BLaER1 treated with 17β-estradiol and CSF1 and Interleukin-3, amounts not matched to agents 10 nM and 100 nM (cell line): ENCODE measurements at regions not wholly inside any gene's neighbourhood (a gene's known extent, or its start where the extent isn't known, plus 50 kb on each side); places are given as distances from the start of the nearest gene placed in this dataset.

Experiments used
- H3K27ac ChIP-seq, 11 experiments: shearing (Covaris generic); formaldehyde crosslinking; 2 replicates each; pipeline ENCODE4 v1.8.1; 2022
- H3K27me3 ChIP-seq, 11 experiments: shearing (Covaris generic); formaldehyde crosslinking; 2 replicates each; pipeline ENCODE4 v1.8.1; 2022
- H3K36me3 ChIP-seq, 11 experiments: shearing (Covaris generic); formaldehyde crosslinking; 2 replicates each; pipeline ENCODE4 v1.8.1; 2022
- H3K4me1 ChIP-seq, 10 experiments: shearing (Covaris generic); formaldehyde crosslinking; 2 replicates each; pipeline ENCODE4 v1.8.1; 2022
- H3K4me2 ChIP-seq, 11 experiments: shearing (Covaris generic); formaldehyde crosslinking; 2 replicates each; pipeline ENCODE4 v1.8.1; 2022
- H3K4me3 ChIP-seq, 10 experiments: shearing (Covaris generic); formaldehyde crosslinking; 2 replicates each; pipeline ENCODE4 v1.8.1; 2022
- H3K9ac ChIP-seq, 11 experiments: shearing (Covaris generic); formaldehyde crosslinking; 2 replicates each; pipeline ENCODE4 v1.8.1; 2022
- H3K9me3 ChIP-seq, 11 experiments: shearing (Covaris generic); formaldehyde crosslinking; replicated peaks in 1 of 11; 2 replicates each; pipeline ENCODE4 v1.8.1; 2022
- H4K20me1 ChIP-seq, 11 experiments: shearing (Covaris generic); formaldehyde crosslinking; 2 replicates each; pipeline ENCODE4 v1.8.1; 2022
- Cebpa-rat ChIP-seq, 11 experiments: shearing (Covaris generic); IDR thresholded peaks; 2 replicates each; pipeline ENCODE4 v1.8.1; 2022

DNA sequence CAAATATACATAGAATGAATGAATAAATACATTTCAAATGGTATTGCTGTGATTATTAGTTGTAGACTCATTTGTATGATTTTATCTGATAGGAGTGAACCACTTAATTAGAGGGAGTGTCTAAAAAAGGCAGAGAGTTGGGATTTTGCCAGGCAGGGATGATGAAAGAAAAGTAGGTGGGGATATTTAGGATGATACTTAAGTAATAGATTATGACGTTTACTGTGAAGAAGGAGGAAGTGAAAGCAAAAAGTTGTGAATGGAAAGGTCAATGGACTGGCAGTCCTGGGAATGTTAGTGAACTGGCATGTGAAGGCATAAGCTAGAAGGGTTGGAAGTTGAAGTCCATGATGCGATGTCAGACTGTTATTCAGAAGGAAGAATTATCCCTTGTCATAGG is 917.1 kb downstream of the RAPGEF2 start:
- no peaks in the 10 kb centered on the region for H3K9me3 ChIP-seq
- no peak overlapping the region for H3K4me3 ChIP-seq
- TF ChIP-seq Cebpa-rat (IDR thresholded peaks at IDR 0.05): no peak
- no peak overlapping the region for H3K4me2 ChIP-seq
- no peaks in the 10 kb centered on the region for H3K36me3 ChIP-seq
- H3K27me3 ChIP-seq: no peaks in the 10 kb centered on the region
- no peaks in the 10 kb centered on the region for H3K4me1 ChIP-seq
- H4K20me1 ChIP-seq: no peaks in the 10 kb centered on the region
- no peak overlapping the region for H3K27ac ChIP-seq
- no peak overlapping the region for H3K9ac ChIP-seq

DNA sequence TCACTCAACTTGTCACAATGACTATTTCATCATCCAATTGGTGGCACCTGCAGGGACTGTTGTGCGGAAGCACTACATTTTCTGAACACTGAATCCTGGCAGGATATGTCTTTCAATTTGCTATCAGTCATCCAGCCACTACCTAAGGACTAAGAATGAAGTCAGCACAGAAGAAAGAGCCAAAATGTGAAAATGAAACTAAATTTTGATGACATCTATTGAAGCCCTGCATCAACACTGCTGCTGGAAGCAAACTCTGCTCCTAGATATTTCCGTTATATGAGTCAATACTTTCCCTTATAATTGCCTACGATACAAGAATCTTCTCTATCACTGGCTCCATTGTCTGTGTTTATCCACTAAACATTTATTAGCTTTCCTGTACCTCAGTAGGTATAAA is 917.9 kb downstream of the RAPGEF2 start:
- no peaks in the 10 kb centered on the region for H3K36me3 ChIP-seq
- H3K9ac ChIP-seq: no peak overlapping the region
- no peak overlapping the region for H3K4me2 ChIP-seq
- no peaks in the 10 kb centered on the region for H3K4me1 ChIP-seq
- no peaks in the 10 kb centered on the region for H4K20me1 ChIP-seq
- TF ChIP-seq Cebpa-rat (IDR thresholded peaks at IDR 0.05): no peak
- H3K27ac ChIP-seq: no peak overlapping the region
- H3K9me3 ChIP-seq: no peaks in the 10 kb centered on the region
- H3K27me3 ChIP-seq: no peaks in the 10 kb centered on the region
- H3K4me3 ChIP-seq: no peak overlapping the region

GRCh38 chr4:160021870-160022269 is 919.0 kb downstream of the RAPGEF2 start:
- no peaks in the 10 kb centered on the region for H4K20me1 ChIP-seq
- TF ChIP-seq Cebpa-rat (IDR thresholded peaks at IDR 0.05): no peak
- peaks cover 0 to 3% (median 0%) of the 10 kb centered on the region in 10 experiments; a peak in 5 of 20 replicates for H3K4me1 ChIP-seq
- H3K27me3 ChIP-seq: no peaks in the 10 kb centered on the region
- H3K9me3 ChIP-seq: no peaks in the 10 kb centered on the region
- no peaks in the 10 kb centered on the region for H3K36me3 ChIP-seq
- no peak overlapping the region for H3K27ac ChIP-seq
- no peak overlapping the region for H3K4me2 ChIP-seq
- H3K4me3 ChIP-seq: no peak overlapping the region
- no peak overlapping the region for H3K9ac ChIP-seq

DNA sequence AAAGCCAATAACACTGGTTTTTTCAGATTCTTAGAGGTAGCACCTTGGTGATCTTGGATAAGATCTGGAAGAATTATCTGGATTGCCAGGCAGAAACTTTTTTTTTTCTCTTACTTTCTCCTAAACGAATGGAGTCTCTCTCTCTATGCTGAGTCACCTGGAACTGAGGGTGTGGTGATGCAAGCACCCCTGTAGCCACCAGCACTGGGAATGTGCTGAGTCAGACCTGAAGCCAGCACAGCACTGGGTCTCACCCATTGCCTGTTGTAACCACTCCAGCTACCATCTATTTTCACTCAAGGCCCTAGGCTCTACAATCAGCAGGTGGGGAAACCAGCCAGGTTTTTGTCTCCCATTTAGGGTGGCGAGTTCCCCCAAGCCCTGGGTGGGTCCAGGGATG is 923.8 kb downstream of the RAPGEF2 start:
- Histone ChIP-seq H3K36me3 (no peaks in the 10 kb centered on the region), H3K4me1 (peaks cover 0 to 6% (median 0%) of the 10 kb centered on the region in 10 experiments; a peak in 5 of 20 replicates), H4K20me1 (no peaks in the 10 kb centered on the region), H3K27me3 (no peaks in the 10 kb centered on the region), H3K4me2 (peak overlapping the region in 3 of 11 experiments; percentile 13 to 31 (median 29); a peak in 3 of 22 replicates), H3K9ac (no peak overlapping the region), H3K9me3 (no peaks in the 10 kb centered on the region), H3K27ac (no peak overlapping the region), H3K4me3 (no peak overlapping the region)
- no peak for TF ChIP-seq Cebpa-rat (IDR thresholded peaks at IDR 0.05)

DNA sequence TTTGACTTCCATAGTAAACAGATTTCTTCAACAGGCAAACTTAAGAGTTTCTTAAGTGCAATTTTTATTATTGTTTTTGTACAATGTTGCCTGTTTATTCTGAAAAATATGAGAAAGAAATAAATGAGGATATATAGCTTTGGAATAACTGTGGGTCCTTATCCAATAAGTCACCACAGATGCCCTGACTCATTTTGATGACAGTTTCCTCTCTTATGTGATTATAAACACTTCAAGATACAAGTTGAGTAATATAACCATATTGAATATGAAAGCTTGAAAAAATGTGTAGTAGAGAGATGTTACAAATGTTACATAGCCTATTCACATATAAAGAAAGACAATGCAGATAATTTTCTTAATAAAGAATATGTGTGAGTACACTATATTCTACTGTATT is 931.6 kb downstream of the RAPGEF2 start:
- Histone ChIP-seq H3K9me3 (peaks cover 0 to 8% (median 0%) of the 10 kb centered on the region in 11 experiments; a peak in 2 of 22 replicates), H3K9ac (no peak overlapping the region), H3K36me3 (no peaks in the 10 kb centered on the region), H3K4me1 (no peaks in the 10 kb centered on the region), H3K27me3 (no peaks in the 10 kb centered on the region), H3K4me3 (no peak overlapping the region), H3K4me2 (no peak overlapping the region), H3K27ac (no peak overlapping the region), H4K20me1 (no peaks in the 10 kb centered on the region)
- no peak for TF ChIP-seq Cebpa-rat (IDR thresholded peaks at IDR 0.05)

GRCh38 chr4:160038615-160039014 is 935.7 kb downstream of the RAPGEF2 start:
- H3K27me3 ChIP-seq: no peaks in the 10 kb centered on the region
- H3K4me1 ChIP-seq: no peaks in the 10 kb centered on the region
- H3K27ac ChIP-seq: no peak overlapping the region
- no peaks in the 10 kb centered on the region for H4K20me1 ChIP-seq
- no peak for TF ChIP-seq Cebpa-rat (IDR thresholded peaks at IDR 0.05)
- no peaks in the 10 kb centered on the region for H3K36me3 ChIP-seq
- no peak overlapping the region for H3K9ac ChIP-seq
- H3K9me3 ChIP-seq: peaks cover 0 to 8% (median 0%) of the 10 kb centered on the region in 11 experiments; a peak in 2 of 22 replicates
- no peak overlapping the region for H3K4me2 ChIP-seq
- H3K4me3 ChIP-seq: no peak overlapping the region

- H3K4me2 ChIP-seq: no peak overlapping the region
Observed at GRCh38 chr4:160044693-160045092, 941.8 kb downstream of the RAPGEF2 start.

DNA sequence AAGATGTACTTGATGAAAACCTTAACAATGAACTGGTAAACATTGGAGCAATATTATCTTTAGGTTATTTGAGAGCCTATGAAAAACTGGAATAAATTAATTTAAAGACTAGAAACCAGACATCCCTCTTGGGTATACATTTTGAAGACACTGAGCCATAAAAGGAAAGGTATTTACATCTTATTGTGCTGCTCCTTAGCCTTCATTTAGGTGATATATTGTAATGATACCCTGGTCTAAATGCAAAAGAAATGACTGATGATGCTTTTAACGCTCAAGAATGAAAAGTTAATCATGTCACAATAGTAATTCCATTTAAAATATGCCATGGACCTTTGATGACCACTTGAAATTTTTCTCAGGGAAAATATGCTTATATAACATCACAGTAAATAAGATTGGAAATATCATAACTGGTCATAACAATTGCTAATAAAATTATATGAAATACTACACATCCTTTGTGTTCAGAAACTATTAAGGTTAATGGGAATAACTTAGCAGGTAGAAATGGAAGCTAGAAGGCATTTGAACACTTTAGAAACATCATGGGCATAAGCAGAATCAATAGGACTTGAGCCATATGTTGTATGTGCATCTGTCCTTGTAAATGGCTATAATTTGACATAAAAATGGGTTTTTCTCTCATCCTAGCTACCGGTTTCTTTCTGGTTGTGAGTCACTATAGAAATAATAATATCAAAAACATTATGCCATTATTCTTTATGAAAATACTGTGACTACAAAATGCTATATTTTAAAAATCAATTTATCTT is 979.7 kb downstream of the RAPGEF2 start:
- no peaks in the 10 kb centered on the region for H3K4me1 ChIP-seq
- H3K4me2 ChIP-seq: no peak overlapping the region
- no peaks in the 10 kb centered on the region for H4K20me1 ChIP-seq
- H3K4me3 ChIP-seq: no peak overlapping the region
- H3K36me3 ChIP-seq: no peaks in the 10 kb centered on the region
- no peak overlapping the region for H3K27ac ChIP-seq
- H3K27me3 ChIP-seq: no peaks in the 10 kb centered on the region
- TF ChIP-seq Cebpa-rat (IDR thresholded peaks at IDR 0.05): no peak
- no peaks in the 10 kb centered on the region; a peak in 1 of 22 replicates for H3K9me3 ChIP-seq
- H3K9ac ChIP-seq: no peak overlapping the region

More at GRCh38 chr4:160044693-160045092, 941.8 kb downstream of the RAPGEF2 start:
- no peaks in the 10 kb centered on the region for H3K36me3 ChIP-seq
- no peaks in the 10 kb centered on the region for H3K9me3 ChIP-seq
- no peaks in the 10 kb centered on the region for H3K4me1 ChIP-seq
- H4K20me1 ChIP-seq: no peaks in the 10 kb centered on the region
- H3K9ac ChIP-seq: no peak overlapping the region
- H3K4me3 ChIP-seq: no peak overlapping the region
- H3K27me3 ChIP-seq: no peaks in the 10 kb centered on the region
- TF ChIP-seq Cebpa-rat (IDR thresholded peaks at IDR 0.05): no peak
- H3K27ac ChIP-seq: no peak overlapping the region

DNA sequence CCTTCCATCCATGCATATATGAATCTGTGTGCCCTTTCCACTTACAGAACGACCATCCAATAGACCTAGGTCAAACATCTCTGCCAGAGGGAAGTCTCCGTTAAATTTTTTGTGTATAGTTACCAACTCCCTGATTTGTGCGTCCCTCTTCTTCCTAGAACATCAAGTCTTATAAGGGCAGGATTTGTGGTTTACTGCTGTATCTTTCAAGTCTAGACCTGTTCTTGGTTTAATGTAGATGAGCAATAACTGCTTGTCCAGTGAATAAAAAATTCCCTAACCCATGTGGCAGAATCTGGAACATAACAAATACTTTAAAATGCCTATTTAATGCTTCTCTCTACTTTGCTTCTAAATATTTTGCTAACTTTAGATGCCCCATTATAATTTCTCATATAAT is 988.8 kb downstream of the RAPGEF2 start:
- H3K27ac ChIP-seq: no peak overlapping the region
- H4K20me1 ChIP-seq: no peaks in the 10 kb centered on the region
- H3K36me3 ChIP-seq: no peaks in the 10 kb centered on the region
- no peak overlapping the region for H3K4me3 ChIP-seq
- no peak overlapping the region for H3K9ac ChIP-seq
- H3K27me3 ChIP-seq: no peaks in the 10 kb centered on the region
- H3K9me3 ChIP-seq: peaks cover 0 to 3% (median 0%) of the 10 kb centered on the region in 11 experiments; a peak in 1 of 22 replicates
- no peak overlapping the region for H3K4me2 ChIP-seq
- H3K4me1 ChIP-seq: no peaks in the 10 kb centered on the region
- no peak for TF ChIP-seq Cebpa-rat (IDR thresholded peaks at IDR 0.05)

GRCh38 chr4:160100316-160100715 is 997.4 kb downstream of the RAPGEF2 start:
- Histone ChIP-seq H3K4me1 (peaks cover 0 to 3% (median 0%) of the 10 kb centered on the region in 10 experiments; a peak in 1 of 20 replicates), H3K4me3 (no peak overlapping the region)
- TF ChIP-seq Cebpa-rat (IDR thresholded peaks at IDR 0.05): no peak

More at GRCh38 chr4:160100316-160100715, 997.4 kb downstream of the RAPGEF2 start:
- Histone ChIP-seq H3K9me3 (no peaks in the 10 kb centered on the region), H3K9ac (no peak overlapping the region), H3K36me3 (no peaks in the 10 kb centered on the region), H3K27ac (no peak overlapping the region), H3K27me3 (no peaks in the 10 kb centered on the region), H4K20me1 (no peaks in the 10 kb centered on the region), H3K4me2 (no peak overlapping the region)
